ENCODE measurements at regions not wholly inside any gene's neighbourhood (a gene's known extent, or its start where the extent isn't known, plus 50 kb on each side); places are given as distances from the start of the nearest gene placed in this dataset.
A peak's percentile ranks its signal among the peaks of the same experiment; 100 is the strongest.
"Not testable (repeated sequence)": the region's sequence is repeated elsewhere in the genome, so short reads cannot be mapped to it uniquely, and the experiment has no call there.

DNA sequence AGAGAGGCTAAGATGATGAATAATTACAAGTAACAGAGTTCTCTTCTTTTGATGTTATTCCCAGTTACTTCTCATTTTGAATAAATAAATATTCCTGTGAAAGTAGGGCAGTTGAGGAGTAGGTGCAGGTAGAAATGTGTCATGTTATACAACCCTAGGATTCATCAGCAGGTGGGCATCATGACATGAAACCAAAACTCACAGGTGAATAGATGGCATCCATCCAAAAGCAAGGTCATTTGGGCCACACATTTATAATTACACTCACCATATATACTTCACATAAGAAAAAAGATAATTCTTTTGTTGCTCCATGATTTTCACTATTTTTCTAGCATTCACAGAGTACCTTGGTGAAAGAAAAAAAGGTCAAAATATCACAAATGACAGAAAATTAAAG is 273.6 kb downstream of the ZBBX start:
- DNase-seq (ENCODE audit: low read depth, low spot score) = no peak

DNA sequence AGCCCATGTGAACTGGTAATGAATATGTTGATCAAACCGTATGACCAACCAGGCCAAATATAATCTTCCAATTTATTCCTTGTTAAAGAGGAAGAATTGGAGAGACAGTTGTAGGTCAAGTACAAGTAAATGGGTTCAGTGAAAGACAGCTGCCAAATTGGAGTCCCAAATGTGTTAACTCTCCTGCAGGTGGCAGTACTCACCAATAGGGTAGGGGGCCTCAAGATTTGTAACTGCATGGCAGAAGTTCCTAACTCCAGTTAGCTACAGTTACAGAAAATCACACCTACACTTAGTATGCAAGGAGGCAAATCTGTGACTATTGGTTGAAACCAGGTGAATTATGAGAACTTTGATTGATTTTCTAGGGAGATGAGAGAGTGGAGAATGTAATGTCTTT is 278.0 kb downstream of the ZBBX start:
- no peak for DNase-seq (ENCODE audit: low read depth, low spot score)

DNA sequence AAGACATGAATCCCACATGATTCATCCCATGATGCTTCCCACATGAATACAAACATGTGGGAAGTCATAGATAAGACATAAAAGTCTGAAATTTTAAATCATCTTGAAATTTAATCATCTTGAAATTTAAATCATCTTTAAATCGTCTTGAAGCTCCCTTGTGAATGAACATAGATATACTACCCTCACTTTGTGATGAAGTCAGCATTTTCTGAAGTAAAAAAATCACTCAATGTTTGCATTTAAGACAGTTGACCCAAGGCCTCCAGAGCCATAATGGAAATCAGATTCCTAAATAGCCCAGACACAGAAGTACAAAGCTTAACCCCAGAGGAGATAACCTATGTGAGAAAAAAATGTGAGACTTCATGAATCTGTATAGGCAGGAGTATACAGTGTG is 279.4 kb downstream of the ZBBX start:
- no peak for DNase-seq (ENCODE audit: low read depth, low spot score)

DNA sequence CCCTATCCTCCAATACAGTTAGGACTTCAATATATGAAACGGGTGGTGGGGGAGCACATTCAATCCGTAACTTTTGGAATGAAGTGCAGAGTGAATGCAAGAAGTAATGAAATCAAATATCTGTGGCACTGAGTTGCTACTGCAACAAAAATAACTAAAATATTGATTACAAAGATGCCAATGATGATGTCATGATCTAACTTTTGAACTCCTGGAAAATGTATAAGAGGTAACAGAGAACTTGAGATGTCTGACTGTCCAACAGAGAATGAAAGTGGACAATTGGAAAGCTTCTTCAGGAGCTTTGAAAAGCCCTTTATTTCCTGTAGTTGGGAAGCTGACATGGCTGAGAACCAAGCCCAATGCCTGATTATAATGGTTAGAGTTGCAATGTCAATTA is 279.9 kb downstream of the ZBBX start:
- DNase-seq (ENCODE audit: low read depth, low spot score) = no peak

DNA sequence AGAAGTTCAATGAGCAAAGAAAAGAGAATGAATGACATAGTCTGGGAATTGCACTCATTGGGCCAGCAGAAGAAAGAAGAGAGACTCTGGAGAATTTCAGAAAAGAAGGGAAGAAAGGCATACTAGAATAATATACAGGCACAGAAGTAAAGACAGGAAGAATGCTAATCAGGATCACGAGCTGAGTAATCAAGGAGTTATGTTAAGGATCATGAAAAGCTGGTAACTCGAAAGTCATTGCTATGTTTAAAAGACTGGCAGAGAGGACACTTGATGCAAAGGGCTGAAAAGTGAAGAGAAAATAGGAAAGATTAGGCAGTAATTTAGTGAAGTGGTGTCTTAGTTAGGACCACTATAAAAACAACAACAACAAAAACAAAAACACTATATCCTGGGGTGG is 284.1 kb downstream of the ZBBX start:
- no peak for DNase-seq (ENCODE audit: low read depth, low spot score)

DNA sequence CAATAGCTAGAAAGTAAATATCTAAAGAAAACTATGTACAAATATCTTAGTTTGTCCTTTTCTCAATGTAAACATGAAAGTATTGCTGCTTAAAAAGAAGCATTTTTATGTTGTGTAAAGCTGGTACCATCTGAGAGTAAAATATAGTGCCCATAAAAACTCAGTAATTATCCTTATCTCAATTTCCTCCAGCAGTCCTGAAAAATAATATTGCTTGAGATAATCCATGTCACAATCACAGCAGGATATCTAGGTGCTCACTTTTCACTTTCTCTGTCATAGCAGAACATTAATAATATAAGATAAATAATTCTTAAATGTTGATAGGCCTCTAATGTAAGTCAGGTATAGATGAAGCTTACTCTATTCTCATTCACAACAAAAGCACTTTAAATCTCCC is 285.5 kb downstream of the ZBBX start:
- DNase-seq (ENCODE audit: low read depth, low spot score) = no peak

DNA sequence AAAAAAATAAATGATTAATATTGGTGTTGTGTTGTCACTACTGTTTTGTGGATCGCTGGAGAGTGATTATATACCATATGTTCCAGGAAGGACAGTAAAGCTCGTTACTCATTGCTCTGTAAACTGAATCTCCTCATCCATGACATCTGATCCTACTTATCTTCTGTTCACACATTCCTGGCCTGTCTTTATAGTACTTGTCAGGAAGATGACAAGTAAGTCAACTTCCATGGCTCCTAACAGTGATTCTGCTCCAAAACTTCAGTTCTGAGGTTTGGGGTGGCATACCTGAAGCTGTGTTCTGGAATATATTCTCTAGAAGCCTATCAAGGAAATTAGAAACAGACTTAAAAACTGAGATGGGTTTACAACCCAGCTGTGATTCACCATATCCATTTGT is 288.9 kb downstream of the ZBBX start:
- DNase-seq (ENCODE audit: low read depth, low spot score) = no peak

DNA sequence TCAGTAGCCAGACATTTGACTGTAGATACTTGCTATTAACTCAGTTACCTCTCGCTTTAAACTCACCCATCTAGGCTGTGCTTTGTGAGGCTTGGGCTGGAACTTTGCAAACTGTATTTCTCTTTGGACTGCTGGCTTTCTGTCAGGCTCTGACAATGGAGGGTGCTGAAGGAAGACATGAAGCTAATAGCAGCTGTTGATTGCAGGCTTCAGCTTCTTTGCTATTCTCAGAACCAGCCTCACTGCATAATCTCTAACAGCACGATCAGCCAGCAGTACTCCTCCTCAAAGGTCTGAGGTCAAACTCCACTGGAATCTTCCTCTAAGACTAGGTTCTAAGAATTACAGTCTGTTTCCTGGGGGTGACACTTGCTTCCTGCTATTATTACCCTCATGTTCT is 295.6 kb downstream of the ZBBX start:
- no peak for DNase-seq (ENCODE audit: low read depth, low spot score)

DNA sequence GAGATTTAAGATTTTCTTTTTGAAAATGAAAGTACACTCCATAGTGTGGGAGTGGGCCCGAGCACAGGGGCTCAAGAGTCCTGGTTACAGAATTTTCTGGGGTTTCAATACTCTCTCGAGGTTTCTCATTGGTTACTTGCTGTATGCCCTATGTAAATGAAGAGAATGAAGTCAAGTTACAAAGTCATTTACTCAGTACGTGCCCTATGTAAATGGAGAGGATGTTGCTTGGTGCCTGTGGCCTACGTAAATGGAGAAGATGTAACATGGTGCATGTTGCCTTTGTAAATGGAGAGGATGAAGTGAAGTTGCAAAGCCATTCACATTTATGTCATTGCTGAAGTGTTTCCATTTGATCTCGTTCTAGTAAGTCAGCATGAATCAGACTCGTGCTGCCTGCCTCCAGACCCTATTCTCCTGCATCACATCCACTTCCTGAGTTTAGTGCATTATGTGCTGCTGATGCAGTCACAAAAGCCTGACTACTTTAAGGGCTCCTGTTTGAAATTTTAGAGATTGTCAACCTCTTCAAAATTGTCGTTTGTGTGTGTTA is 302.0 kb downstream of the ZBBX start:
- no peak for DNase-seq (ENCODE audit: low read depth, low spot score)

DNA sequence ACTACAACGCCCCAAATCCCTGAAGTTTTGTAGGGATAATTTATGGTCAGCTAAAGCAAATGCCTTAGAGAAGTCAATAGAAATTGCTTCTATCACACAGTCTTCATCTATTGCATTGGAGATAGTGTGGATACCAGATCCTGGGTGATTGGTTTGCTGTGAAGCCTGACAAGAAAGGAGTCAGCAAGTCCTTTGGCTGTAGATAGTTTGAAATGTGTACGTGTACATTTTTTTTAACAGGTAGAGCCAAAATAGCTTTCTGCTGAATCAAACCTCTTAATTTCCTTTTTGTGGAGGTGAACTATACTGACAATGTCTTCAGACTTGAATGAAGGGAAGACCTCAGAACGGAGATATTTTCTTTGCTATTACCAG is 312.3 kb downstream of the ZBBX start:
- no peak for DNase-seq (ENCODE audit: low read depth, low spot score)

DNA sequence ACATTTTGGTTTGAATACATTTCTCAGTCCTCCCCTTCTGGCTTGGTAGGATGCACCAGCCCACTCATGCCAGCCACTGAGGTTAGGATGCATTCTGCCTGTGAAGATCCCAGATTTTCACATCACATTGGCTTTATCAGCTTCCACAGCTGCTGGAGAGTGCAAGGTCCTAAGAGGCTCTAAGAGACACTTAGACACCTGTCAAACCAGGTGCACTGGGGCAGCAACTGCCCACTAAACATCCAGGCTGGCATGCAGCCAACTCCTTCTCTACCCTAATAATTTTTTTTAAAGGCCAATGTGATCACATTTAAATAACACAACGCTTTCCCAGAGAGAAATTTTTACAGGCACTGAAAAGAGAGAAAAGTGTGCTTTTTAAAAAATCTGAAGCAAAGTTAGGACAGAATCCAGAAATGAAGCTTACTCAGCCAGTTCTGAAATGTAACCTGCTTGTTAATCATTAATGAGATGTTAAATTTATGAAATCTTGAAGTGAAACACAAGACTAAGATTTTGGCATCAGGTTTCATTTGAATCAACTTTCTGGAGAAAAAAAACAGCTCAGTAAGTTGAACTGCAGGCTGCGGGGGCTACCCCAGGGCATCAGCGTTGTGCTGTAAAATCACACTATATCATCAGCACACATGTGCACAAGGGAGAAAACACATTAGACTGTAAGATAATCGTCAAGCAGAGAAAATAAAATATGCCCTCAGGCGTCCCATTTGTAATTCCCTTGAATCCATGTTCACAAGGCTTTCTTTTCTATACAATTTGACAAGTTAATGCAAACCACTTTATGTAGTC is 312.9 kb downstream of the ZBBX start:
- DNase-seq (ENCODE audit: low read depth, low spot score) = no peak

DNA sequence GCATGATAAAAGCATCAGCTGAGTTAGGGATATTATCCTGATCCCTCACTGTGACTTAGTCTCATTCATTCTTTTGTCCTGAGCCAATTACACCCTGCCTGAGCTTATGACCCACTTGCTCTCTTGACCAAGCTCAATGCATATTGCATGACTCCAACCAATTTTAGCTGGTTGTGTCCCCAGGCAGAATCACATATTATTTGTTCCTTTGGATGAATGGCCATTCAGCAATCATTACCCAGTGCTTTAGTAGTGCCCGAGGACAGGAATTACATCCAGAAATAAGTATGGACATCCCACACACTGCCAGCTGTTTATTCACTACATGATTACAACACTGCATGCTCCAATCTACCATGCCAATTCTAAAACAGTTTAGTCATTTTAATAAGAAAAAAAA is 322.5 kb downstream of the ZBBX start:
- no peak for DNase-seq (ENCODE audit: low read depth, low spot score)

DNA sequence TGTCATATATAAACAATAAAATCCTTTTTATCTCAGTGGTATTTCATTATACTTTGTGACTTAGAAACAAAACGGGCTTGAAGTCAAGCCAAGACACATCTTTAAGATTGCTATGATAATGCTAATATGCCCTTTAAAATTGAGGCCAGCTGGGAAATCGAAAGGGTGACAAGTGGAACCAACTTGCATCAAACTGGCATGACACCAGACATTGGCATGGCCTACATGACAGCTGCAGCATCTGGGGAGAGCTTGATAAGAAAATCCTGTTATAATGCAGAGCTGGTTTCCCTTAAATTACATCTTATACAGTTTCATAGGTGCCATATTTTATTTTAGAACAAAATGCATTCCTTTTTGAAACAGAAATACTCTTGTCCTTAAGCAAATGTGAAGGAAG is 325.2 kb downstream of the ZBBX start:
- DNase-seq (ENCODE audit: low read depth, low spot score) = no peak

DNA sequence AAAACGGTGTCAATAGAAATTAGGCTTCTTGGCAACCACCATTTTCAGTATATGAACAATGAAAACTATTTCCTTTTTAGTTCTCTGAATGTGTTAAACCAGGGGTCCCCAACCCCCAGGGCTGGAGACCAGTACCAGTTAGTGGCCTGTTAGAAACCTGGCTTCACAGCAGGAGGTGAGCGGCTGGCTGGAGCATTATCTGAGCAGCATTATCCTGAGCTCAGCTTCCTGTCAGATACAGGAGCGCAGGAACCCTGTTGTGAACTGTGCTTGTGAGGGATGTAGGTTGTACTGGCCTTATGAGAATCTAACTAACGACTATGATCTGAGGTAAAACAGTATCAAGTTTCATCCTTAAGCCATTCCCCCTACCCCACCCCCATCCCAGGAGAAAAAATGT is 328.7 kb downstream of the ZBBX start:
- DNase-seq (ENCODE audit: low read depth, low spot score) = peak; percentile 30

DNA sequence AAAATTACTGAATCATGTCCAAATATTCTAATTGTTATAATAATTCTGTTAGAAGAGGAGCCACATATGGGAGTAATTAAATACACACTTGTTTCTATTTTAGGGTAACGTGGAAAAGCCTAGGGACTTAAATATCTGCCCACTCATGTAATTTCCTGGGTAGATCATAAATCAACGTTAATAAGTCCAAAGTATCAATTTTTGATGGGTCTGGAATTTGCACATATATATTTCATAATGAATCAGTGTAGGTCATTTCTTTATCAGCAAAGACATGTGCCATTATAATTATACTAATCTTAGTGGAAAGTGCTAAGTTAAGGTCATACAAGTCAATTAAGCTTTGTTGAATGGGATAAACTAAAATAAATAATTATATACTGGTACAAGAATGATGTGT is 346.2 kb downstream of the ZBBX start:
- DNase-seq (ENCODE audit: low read depth, low spot score) = no peak

DNA sequence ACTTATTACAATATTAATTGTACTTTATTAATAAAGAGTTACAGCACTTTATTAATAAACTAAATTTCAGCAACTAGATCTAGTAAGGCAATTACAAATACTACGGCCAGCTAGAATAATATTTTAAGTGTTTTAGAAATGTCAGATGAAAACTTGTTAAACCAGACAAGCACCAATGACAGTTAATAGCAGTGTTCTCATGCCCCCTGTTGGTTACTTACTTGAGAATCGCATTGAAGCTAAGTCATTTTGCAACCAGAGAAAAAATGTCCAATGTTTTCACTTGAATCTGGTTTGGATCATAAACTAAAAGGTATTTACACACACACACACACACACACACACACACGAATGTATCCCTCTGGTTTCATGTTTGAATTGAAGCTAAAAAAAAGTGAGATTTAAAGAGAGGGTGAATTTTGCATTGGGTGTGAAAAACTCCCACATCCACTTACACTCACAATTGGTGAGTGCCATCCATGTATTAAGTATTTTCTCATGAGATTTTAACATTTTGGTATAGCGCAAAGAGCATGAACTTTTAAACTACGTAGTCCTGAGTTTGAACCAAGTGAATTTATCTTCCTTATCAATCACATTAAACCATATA is 347.7 kb downstream of the ZBBX start:
- no peak for DNase-seq (ENCODE audit: low read depth, low spot score)

DNA sequence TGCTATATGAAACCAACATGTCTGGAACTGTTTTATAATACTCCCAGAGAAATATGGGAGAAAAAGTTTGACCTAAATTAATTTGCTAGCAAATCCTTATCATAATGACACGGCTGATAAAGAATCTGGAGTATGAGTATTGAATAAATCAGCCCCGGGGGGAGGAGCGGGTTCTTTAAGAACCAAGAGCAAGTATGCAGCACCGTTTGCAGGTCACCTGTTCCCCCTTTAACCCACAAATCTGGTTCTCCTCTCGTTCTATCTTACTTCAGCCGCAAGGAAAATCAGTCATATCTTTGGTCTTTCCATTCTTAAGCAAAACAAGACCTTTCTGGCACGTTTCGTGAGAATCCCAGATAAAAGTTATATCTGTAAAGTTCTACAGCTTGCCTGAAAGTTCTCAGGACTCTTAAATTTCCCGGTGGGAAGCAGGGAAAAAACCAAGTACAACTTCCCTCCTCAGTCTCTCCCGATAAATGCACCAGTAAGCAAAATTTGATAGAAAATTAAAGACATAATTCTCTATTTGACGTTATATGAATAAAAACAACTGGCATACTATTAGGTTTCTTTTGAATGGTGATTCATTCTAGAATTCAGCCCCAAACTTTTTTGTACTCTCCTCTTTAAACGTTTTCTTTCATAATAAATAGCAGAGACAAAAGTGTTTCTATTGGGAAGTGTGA is 348.6 kb downstream of the ZBBX start:
- no peak for DNase-seq (ENCODE audit: low read depth, low spot score)

DNA sequence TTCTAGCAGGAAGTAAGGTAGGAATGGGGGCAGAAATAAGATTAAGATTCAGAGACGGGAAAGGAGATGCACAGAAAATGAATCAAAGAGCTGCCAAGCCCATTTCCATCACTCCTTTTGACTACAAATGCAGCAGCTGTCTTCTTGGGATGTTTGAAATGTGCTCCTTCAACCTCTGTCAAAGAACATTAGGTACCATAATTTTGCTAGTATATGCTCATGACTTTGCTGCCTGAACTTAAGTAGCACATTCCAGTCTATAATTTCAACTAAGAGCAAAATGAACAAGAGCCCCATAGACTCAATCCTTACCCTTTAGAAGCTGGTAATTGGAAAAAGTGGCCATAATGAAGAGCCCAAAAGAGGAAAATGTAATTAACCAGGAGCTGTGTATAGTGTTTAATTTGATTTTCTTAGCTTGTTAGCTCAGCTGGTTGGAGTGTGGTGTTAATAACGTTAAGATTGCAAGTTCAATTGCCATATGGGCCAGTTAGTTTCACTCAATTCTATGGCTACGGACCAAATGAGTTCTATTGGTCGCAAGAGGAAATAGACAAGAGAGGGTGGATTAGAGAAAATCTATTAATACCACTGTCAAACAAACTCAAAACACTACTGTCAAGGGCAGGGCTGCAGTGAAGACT is 349.9 kb downstream of the ZBBX start:
- DNase-seq (ENCODE audit: low read depth, low spot score) = no peak

DNA sequence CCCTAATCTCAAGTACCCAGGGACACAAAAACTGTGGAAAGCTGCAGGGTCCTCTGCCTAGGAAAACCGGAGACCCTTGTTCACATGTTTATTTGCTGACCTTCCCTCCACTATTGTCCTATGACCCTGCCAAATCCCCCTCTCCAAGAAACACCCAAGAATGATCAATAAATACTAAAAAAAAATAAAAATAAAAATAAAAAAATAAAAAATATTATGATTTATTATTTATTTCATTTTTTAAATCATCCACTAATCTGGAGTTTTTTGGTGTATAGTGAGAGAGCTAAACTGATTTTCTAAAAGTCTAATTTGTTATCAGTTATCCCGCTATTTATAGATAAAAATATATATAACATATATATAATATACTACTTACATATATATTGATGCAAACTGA is 360.6 kb downstream of the ZBBX start:
- not testable (repeated sequence) for DNase-seq (ENCODE audit: low read depth, low spot score)

DNA sequence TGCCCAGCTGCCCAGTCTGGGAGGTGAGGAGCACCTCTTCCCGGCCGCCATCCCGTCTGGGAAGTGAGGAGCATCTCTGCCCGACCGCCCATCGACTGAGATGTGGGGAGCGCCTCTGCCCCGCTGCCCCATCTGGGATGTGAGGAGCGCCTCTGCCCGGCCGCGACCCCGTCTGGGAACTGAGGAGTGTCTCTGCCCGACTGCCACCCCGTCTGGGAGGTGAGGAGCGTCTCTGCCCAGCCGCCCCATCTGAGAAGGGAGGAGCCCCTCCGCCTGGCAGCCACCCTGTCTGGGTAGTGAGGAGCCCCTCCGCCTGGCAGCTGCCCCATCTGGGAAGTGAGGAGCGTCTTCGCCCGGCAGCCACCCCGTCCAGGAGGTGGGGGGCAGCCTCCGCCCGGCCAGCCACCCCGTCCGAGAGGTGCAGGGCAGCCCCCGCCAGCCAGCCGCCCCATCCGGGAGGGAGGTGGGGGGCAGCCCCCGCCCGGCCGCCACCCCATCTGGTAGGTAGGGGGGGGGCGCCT is 361.4 kb downstream of the ZBBX start:
- DNase-seq (ENCODE audit: low read depth, low spot score) = not testable (repeated sequence)

DNA sequence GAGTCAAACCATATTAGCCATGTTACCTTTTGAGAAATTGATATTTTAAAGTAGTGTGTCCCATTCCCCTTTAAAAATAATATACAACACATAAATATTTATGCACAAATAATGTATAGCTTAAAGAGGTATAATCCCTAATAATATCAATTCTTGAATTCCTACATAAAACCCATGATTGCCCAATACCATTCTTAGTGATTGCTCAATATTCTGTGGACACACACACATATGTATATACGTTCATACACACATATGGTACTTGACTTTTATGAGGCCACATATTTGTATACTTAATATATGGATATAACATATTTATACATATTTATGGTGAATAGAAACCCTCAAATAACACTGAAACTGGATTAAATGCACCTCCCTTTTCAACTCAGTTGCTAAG is 367.4 kb downstream of the ZBBX start:
- DNase-seq (ENCODE audit: low read depth, low spot score) = no peak

DNA sequence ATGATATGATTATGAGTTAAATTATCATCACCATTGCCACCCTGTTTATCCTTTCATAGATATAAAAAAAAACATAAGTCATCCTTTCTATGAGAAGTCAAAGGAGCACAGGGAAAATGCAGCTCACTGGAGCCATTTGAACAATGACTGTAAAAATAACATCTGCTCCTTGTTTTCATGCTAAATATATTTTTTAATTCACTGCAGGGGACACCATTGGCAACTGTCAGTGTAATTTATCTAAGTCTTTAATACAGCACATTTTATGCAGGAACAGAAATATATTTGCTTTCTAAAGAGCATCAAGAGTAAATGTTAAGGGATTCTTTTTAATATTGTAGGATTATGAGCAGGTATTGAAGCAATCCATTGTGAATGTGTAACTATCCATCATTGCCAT is 371.3 kb downstream of the ZBBX start:
- no peak for DNase-seq (ENCODE audit: low read depth, low spot score)

Data from iPS DF 19.7 (cell line).